H1 (cell line): ENCODE measurements at regions not wholly inside any gene's neighbourhood (a gene's known extent, or its start where the extent isn't known, plus 50 kb on each side); places are given as distances from the start of the nearest gene placed in this dataset.

ENCODE experiments used
- CHD7 ChIP-seq: fragments of 300-600 bp; sonication (generic); IDR thresholded peaks from 2 replicates; pipeline ENCODE4 v1.7.1; 2012; ENCODE audit warnings: low read length, moderate library complexity, mild to moderate bottlenecking, inconsistent platforms; ENCODE audit not compliant: insufficient replicate concordance

GRCh38 chr7:96408881-96409280 lies 87.0 kb upstream of the SLC25A13 start (continued):
- no peak for TF ChIP-seq CHD7
